Activated CD8-positive, alpha-beta memory T cell treated with anti-CD3 and anti-CD28 coated beads, Interleukin-2, amount 50 U/mL, for 24 hours (primary cell): ENCODE measurements at regions not wholly inside any gene's neighbourhood (a gene's known extent, or its start where the extent isn't known, plus 50 kb on each side); places are given as distances from the start of the nearest gene placed in this dataset.
A peak's percentile ranks its signal among the peaks of the same experiment; 100 is the strongest.

Source experiments
- DNase-seq: peaks from one replicate; pipeline ENCODE4 v3.0.0-alpha.2; 2020; ENCODE audit errors: extremely low read depth

- DNase-seq: no peak
Measured at GRCh38 chr13:26941345-26942174, 181.0 kb upstream of the GPR12 start.

GRCh38 chr13:26934096-26934495, 173.5 kb upstream of the GPR12 start:
- DNase-seq: no peak

- DNase-seq: no peak
Measured at GRCh38 chr13:26932465-26932864, 171.9 kb upstream of the GPR12 start.

GRCh38 chr13:26929971-26930730, 169.6 kb upstream of the GPR12 start:
- DNase-seq: peak; percentile 35

GRCh38 chr13:26927511-26927910, 166.9 kb upstream of the GPR12 start:
- no peak for DNase-seq

GRCh38 chr13:26926371-26926770, 165.8 kb upstream of the GPR12 start:
- DNase-seq: no peak

GRCh38 chr13:26923824-26924605, 163.4 kb upstream of the GPR12 start:
- no peak for DNase-seq

- DNase-seq: no peak
Measured at GRCh38 chr13:26921918-26922317, 161.3 kb upstream of the GPR12 start.

GRCh38 chr13:26920614-26921355, 160.2 kb upstream of the GPR12 start:
- no peak for DNase-seq

GRCh38 chr13:26919732-26920131, 159.1 kb upstream of the GPR12 start:
- DNase-seq: no peak

- no peak for DNase-seq
Measured at GRCh38 chr13:26919311-26919710, 158.7 kb upstream of the GPR12 start.

GRCh38 chr13:26914624-26915023, 154.0 kb upstream of the GPR12 start:
- DNase-seq: no peak

- DNase-seq: no peak
Measured at GRCh38 chr13:26914148-26914547, 153.6 kb upstream of the GPR12 start.

- DNase-seq: no peak
Measured at GRCh38 chr13:26910754-26911465, 150.3 kb upstream of the GPR12 start.

GRCh38 chr13:26909477-26909876, 148.9 kb upstream of the GPR12 start:
- DNase-seq: no peak

- no peak for DNase-seq
Measured at GRCh38 chr13:26908126-26908525, 147.5 kb upstream of the GPR12 start.

GRCh38 chr13:26899202-26899601, 138.6 kb upstream of the GPR12 start:
- DNase-seq: no peak

GRCh38 chr13:26897706-26898550, 137.3 kb upstream of the GPR12 start:
- DNase-seq: no peak

- no peak for DNase-seq
Measured at GRCh38 chr13:26896986-26897668, 136.5 kb upstream of the GPR12 start.
